Naive thymus-derived CD4-positive, alpha-beta T cell (primary cell): ENCODE measurements at regions not wholly inside any gene's neighbourhood (a gene's known extent, or its start where the extent isn't known, plus 50 kb on each side); places are given as distances from the start of the nearest gene placed in this dataset.

Source experiments
- ATAC-seq: fragments of 150-1000 bp; cut with Tn5 transposase; 2 replicates; pipeline ENCODE4 v1.10.0; 2021; ENCODE audit warnings: mild to moderate bottlenecking, moderate library complexity
- CTCF ChIA-PET: fragments of 350-600 bp; sonication (Branson Sonifier 250); formaldehyde crosslinking; loops from one replicate; lab custom pipeline; 2021; ENCODE audit warnings: antibody characterized with exemption; lab: Charles Lee
- POLR2A ChIA-PET: fragments of 350-600 bp; sonication (Branson Sonifier 250); formaldehyde crosslinking; loops from one replicate; lab custom pipeline; 2021; ENCODE audit warnings: antibody characterized with exemption, inconsistent platforms; lab: Charles Lee
- DNase-seq, 9 donors: peaks; one replicate each; pipeline versions ENCODE4 v3.0.0 to v3.0.0-alpha.2; 2020 to 2022; ENCODE audit warnings: mixed read lengths in 1 of 9
- H3K27ac ChIP-seq: one replicate; pipeline ENCODE4 v1.7.0; 2013; ENCODE audit warnings: mild to moderate bottlenecking, low read depth, low read length, moderate library complexity
- H3K27me3 ChIP-seq, 2 donors: one replicate each; pipeline ENCODE4 v1.7.0; 2013; ENCODE audit warnings: low read length in 2 of 2, mild to moderate bottlenecking in 2 of 2, moderate library complexity in 2 of 2; ENCODE audit not compliant: control insufficient read depth in 2 of 2, insufficient read depth in 2 of 2
- H3K36me3 ChIP-seq, 3 experiments: 1 replicate in 2 of 3; 2 replicates in 1 of 3; pipeline ENCODE4 v1.7.0; 2013; ENCODE audit warnings: low read length in 3 of 3, mild to moderate bottlenecking in 3 of 3, moderate library complexity in 1 of 3; ENCODE audit not compliant: insufficient read depth in 3 of 3, control insufficient read depth in 2 of 3
- H3K4me1 ChIP-seq, 2 donors: one replicate each; pipeline ENCODE4 v1.7.0; 2013; ENCODE audit warnings: low read length in 2 of 2, mild to moderate bottlenecking in 2 of 2, moderate library complexity in 1 of 2; ENCODE audit not compliant: control insufficient read depth in 2 of 2, insufficient read depth in 2 of 2
- H3K4me3 ChIP-seq: 2 replicates; pipeline ENCODE4 v1.7.0; 2013; ENCODE audit warnings: mild to moderate bottlenecking, low read length
- H3K9me3 ChIP-seq, 3 experiments: 1 replicate in 2 of 3; 2 replicates in 1 of 3; pipeline ENCODE4 v1.7.0; 2013; ENCODE audit warnings: low read length in 3 of 3; ENCODE audit not compliant: control insufficient read depth in 2 of 3
- H3K27ac Mint-ChIP-seq, 9 donors: one replicate each; pipeline ENCODE4 v1.8.0; 2020 to 2022; ENCODE audit warnings: mixed read lengths in 9 of 9, mild to moderate bottlenecking in 8 of 9, moderate library complexity in 5 of 9, inconsistent platforms in 2 of 9
- H3K27me3 Mint-ChIP-seq, 5 donors: one replicate each; pipeline ENCODE4 v1.8.0; 2021 to 2022; ENCODE audit warnings: mixed read lengths in 5 of 5, mild to moderate bottlenecking in 1 of 5
- H3K36me3 Mint-ChIP-seq, 5 donors: one replicate each; pipeline ENCODE4 v1.8.0; 2020 to 2022; ENCODE audit warnings: mixed read lengths in 5 of 5, mild to moderate bottlenecking in 3 of 5, inconsistent platforms in 1 of 5
- H3K4me1 Mint-ChIP-seq, 7 donors: one replicate each; pipeline ENCODE4 v1.8.0; 2020 to 2022; ENCODE audit warnings: mixed read lengths in 7 of 7, mild to moderate bottlenecking in 3 of 7, inconsistent platforms in 1 of 7
- H3K4me3 Mint-ChIP-seq, 10 donors: one replicate each; pipeline ENCODE4 v1.8.0; 2020 to 2022; ENCODE audit warnings: mild to moderate bottlenecking in 10 of 10, mixed read lengths in 10 of 10, moderate library complexity in 6 of 10, inconsistent platforms in 2 of 10
- H3K9me3 Mint-ChIP-seq, 11 donors: one replicate each; pipeline ENCODE4 v1.8.0; 2020 to 2022; ENCODE audit warnings: mixed read lengths in 11 of 11, mild to moderate bottlenecking in 4 of 11, inconsistent platforms in 1 of 11, moderate library complexity in 1 of 11
- intact Hi-C, 2 donors: fragments of 100-400 bp; cut with micrococcal nuclease; formaldehyde crosslinking; loops; one replicate each; pipeline ENCODE4 v1.15.1; 2023

- POLR2A ChIA-PET: no interaction called here
- H3K4me1 Mint-ChIP-seq: peaks cover 0 to 2% (median 0%) of the 10 kb centered on the region in 7 donors
- H3K27ac Mint-ChIP-seq: no peak overlapping the region
- peaks cover 0 to 17% (median 3%) of the 10 kb centered on the region in 5 donors for H3K36me3 Mint-ChIP-seq
- H3K4me3 Mint-ChIP-seq: no peak overlapping the region
- CTCF ChIA-PET: no interaction called here
- DNase-seq (no peak), ATAC-seq (no peak)
- peaks cover 0 to 9% (median 6%) of the 10 kb centered on the region in 5 donors for H3K27me3 Mint-ChIP-seq
- Histone ChIP-seq H3K27ac (no peak overlapping the region), H3K27me3 (no peaks in the 10 kb centered on the region), H3K4me1 (no peaks in the 10 kb centered on the region), H3K4me3 (no peak overlapping the region), H3K36me3 (no peaks in the 10 kb centered on the region), H3K9me3 (no peaks in the 10 kb centered on the region)
- intact Hi-C loops: no loop called here
- peaks cover 0 to 37% (median 20%) of the 10 kb centered on the region in 11 donors for H3K9me3 Mint-ChIP-seq
These were observed 304.7 kb downstream of the ARHGAP12 start for GRCh38 chr10:31623947-31624346.

GRCh38 chr10:31623466-31623865 is 304.4 kb downstream of the ZEB1 start:
- DNase-seq (no peak), ATAC-seq (no peak)
- no peak overlapping the region for H3K4me3 ChIP-seq
- H3K36me3 Mint-ChIP-seq: peaks cover 0 to 17% (median 3%) of the 10 kb centered on the region in 5 donors
- H3K27ac Mint-ChIP-seq: no peak overlapping the region
- no peaks in the 10 kb centered on the region for H3K9me3 ChIP-seq
- H3K27me3 Mint-ChIP-seq: peaks cover 0 to 9% (median 3%) of the 10 kb centered on the region in 5 donors
- ChIA-PET POLR2A (no interaction called here), CTCF (no interaction called here)
- no peaks in the 10 kb centered on the region for H3K36me3 ChIP-seq
- no peak overlapping the region for H3K27ac ChIP-seq
- H3K4me1 ChIP-seq: no peaks in the 10 kb centered on the region
- peaks cover 0 to 37% (median 20%) of the 10 kb centered on the region in 11 donors for H3K9me3 Mint-ChIP-seq
- peaks cover 0 to 2% (median 0%) of the 10 kb centered on the region in 7 donors for H3K4me1 Mint-ChIP-seq
- no peak overlapping the region for H3K4me3 Mint-ChIP-seq
- no peaks in the 10 kb centered on the region for H3K27me3 ChIP-seq
- intact Hi-C loops: no loop called here

- CTCF ChIA-PET: no interaction called here
- Mint-ChIP-seq H3K4me3 (no peak overlapping the region), H3K36me3 (peaks cover 0 to 17% (median 3%) of the 10 kb centered on the region in 5 donors), H3K4me1 (peaks cover 0 to 2% (median 0%) of the 10 kb centered on the region in 7 donors), H3K27ac (no peak overlapping the region), H3K9me3 (peaks cover 0 to 37% (median 20%) of the 10 kb centered on the region in 11 donors), H3K27me3 (peaks cover 0 to 9% (median 4%) of the 10 kb centered on the region in 5 donors)
- ATAC-seq: no peak
- DNase-seq: no peak
- Histone ChIP-seq H3K9me3 (no peaks in the 10 kb centered on the region), H3K36me3 (no peaks in the 10 kb centered on the region), H3K27me3 (no peaks in the 10 kb centered on the region), H3K27ac (no peak overlapping the region), H3K4me3 (no peak overlapping the region), H3K4me1 (no peaks in the 10 kb centered on the region)
- intact Hi-C loops: no loop called here
- POLR2A ChIA-PET: no interaction called here
These were observed 304.0 kb downstream of the ZEB1 start for GRCh38 chr10:31622978-31623377.

- Mint-ChIP-seq H3K9me3 (peaks cover 0 to 29% (median 20%) of the 10 kb centered on the region in 11 donors), H3K4me3 (no peak overlapping the region)
These were observed 302.7 kb downstream of the ZEB1 start for GRCh38 chr10:31621733-31622132.

GRCh38 chr10:31620226-31621151 is 301.5 kb downstream of the ZEB1 start:
- Histone ChIP-seq H3K27ac (no peak overlapping the region), H3K9me3 (no peaks in the 10 kb centered on the region), H3K36me3 (no peaks in the 10 kb centered on the region), H3K27me3 (no peaks in the 10 kb centered on the region), H3K4me3 (no peak overlapping the region), H3K4me1 (no peaks in the 10 kb centered on the region)
- ATAC-seq (no peak), DNase-seq (no peak)
- Mint-ChIP-seq H3K27ac (no peak overlapping the region), H3K36me3 (peaks cover 0 to 9% (median 0%) of the 10 kb centered on the region in 5 donors), H3K27me3 (peaks cover 0 to 4% (median under 1%) of the 10 kb centered on the region in 5 donors), H3K9me3 (peaks cover 0 to 16% (median 7%) of the 10 kb centered on the region in 11 donors), H3K4me3 (no peak overlapping the region), H3K4me1 (peaks cover 0 to 5% (median 0%) of the 10 kb centered on the region in 7 donors)
- ChIA-PET CTCF (no interaction called here), POLR2A (no interaction called here)
- intact Hi-C loops: no loop called here

More at GRCh38 chr10:31621733-31622132, 302.7 kb downstream of the ZEB1 start:
- Histone ChIP-seq H3K27ac (no peak overlapping the region), H3K4me1 (no peaks in the 10 kb centered on the region), H3K36me3 (no peaks in the 10 kb centered on the region), H3K9me3 (no peaks in the 10 kb centered on the region), H3K27me3 (no peaks in the 10 kb centered on the region), H3K4me3 (no peak overlapping the region)
- Mint-ChIP-seq H3K36me3 (peaks cover 0 to 17% (median 3%) of the 10 kb centered on the region in 5 donors), H3K27ac (no peak overlapping the region), H3K27me3 (peaks cover 0 to 9% (median 4%) of the 10 kb centered on the region in 5 donors), H3K4me1 (peaks cover 0 to 5% (median 0%) of the 10 kb centered on the region in 7 donors)
- ChIA-PET CTCF (no interaction called here), POLR2A (no interaction called here)
- intact Hi-C loops: no loop called here
- DNase-seq (no peak), ATAC-seq (no peak)

GRCh38 chr10:31619531-31620061 is 300.6 kb downstream of the ZEB1 start:
- ATAC-seq: no peak
- peaks cover 0 to 4% (median 0%) of the 10 kb centered on the region in 5 donors for H3K36me3 Mint-ChIP-seq
- H3K4me3 ChIP-seq: no peak overlapping the region
- peaks cover 0 to 5% (median 0%) of the 10 kb centered on the region in 7 donors for H3K4me1 Mint-ChIP-seq
- ChIA-PET POLR2A (no interaction called here), CTCF (interaction anchor here (0.6 kb wide), 1 partner anchor 168 kb away, joined by 3 read pairs; no protein-coding TSS in a partner anchor)
- no peaks in the 10 kb centered on the region for H3K9me3 ChIP-seq
- H3K27me3 Mint-ChIP-seq: peaks cover 0 to 9% (median 4%) of the 10 kb centered on the region in 5 donors
- H3K4me3 Mint-ChIP-seq: no peak overlapping the region
- no peak overlapping the region for H3K27ac Mint-ChIP-seq
- H3K4me1 ChIP-seq: no peaks in the 10 kb centered on the region
- H3K27ac ChIP-seq: no peak overlapping the region
- no peaks in the 10 kb centered on the region for H3K27me3 ChIP-seq
- intact Hi-C loops: no loop called here
- DNase-seq: no peak
- H3K9me3 Mint-ChIP-seq: peaks cover 0 to 7% (median 4%) of the 10 kb centered on the region in 11 donors
- H3K36me3 ChIP-seq: no peaks in the 10 kb centered on the region
